ENCODE measurements at regions not wholly inside any gene's neighbourhood (a gene's known extent, or its start where the extent isn't known, plus 50 kb on each side); places are given as distances from the start of the nearest gene placed in this dataset.

- H3K4me1 ChIP-seq = no peaks in the 10 kb centered on the region
- H3K9me3 ChIP-seq = no peaks in the 10 kb centered on the region
- no peak overlapping the region for H3K27ac ChIP-seq
- DNase-seq = no peak
- no peak for TF ChIP-seq POLR2A (IDR thresholded peaks at IDR 0.05)
- TF ChIP-seq, protein P1, sequence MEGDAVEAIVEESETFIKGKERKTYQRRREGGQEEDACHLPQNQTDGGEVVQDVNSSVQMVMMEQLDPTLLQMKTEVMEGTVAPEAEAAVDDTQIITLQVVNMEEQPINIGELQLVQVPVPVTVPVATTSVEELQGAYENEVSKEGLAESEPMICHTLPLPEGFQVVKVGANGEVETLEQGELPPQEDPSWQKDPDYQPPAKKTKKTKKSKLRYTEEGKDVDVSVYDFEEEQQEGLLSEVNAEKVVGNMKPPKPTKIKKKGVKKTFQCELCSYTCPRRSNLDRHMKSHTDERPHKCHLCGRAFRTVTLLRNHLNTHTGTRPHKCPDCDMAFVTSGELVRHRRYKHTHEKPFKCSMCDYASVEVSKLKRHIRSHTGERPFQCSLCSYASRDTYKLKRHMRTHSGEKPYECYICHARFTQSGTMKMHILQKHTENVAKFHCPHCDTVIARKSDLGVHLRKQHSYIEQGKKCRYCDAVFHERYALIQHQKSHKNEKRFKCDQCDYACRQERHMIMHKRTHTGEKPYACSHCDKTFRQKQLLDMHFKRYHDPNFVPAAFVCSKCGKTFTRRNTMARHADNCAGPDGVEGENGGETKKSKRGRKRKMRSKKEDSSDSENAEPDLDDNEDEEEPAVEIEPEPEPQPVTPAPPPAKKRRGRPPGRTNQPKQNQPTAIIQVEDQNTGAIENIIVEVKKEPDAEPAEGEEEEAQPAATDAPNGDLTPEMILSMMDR (IDR thresholded peaks at IDR 0.05) = no peak
- no peak overlapping the region for H3K4me3 ChIP-seq
- H3K27me3 ChIP-seq = no peaks in the 10 kb centered on the region
- H3K36me3 ChIP-seq = no peaks in the 10 kb centered on the region
Observed at GRCh38 chr13:95387733-95388207, 86.5 kb upstream of the ABCC4 start.

GRCh38 chr13:95388420-95389079 lies 87.3 kb upstream of the ABCC4 start:
- H3K9me3 ChIP-seq = no peaks in the 10 kb centered on the region
- no peaks in the 10 kb centered on the region for H3K4me1 ChIP-seq
- TF ChIP-seq POLR2A (IDR thresholded peaks at IDR 0.05) = no peak
- TF ChIP-seq, protein P1 (IDR thresholded peaks at IDR 0.05) = no peak
- no peaks in the 10 kb centered on the region for H3K36me3 ChIP-seq
- H3K27ac ChIP-seq = no peak overlapping the region
- no peak overlapping the region for H3K4me3 ChIP-seq
- H3K27me3 ChIP-seq = no peaks in the 10 kb centered on the region
- no peak for DNase-seq

DNA sequence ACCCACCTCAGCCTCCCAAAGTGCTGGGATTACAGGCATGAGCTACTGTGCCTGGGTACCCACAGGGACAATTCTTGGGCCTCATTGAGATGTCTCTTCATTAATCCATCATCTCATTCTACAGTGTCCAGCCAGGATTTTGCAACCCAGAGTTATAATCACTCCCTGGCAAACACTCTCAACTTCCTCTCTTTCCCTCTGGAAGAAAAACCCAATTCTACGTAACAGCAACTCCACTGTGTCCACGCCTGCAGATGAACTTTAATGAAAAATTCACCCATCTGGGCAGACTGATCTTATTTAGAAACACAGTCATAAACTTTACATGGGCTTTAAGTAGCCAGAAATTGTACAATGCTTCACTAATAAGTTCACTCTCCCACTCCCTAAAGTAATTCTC lies 90.1 kb upstream of the ABCC4 start:
- no peaks in the 10 kb centered on the region for H3K27me3 ChIP-seq
- no peaks in the 10 kb centered on the region for H3K4me1 ChIP-seq
- no peak for TF ChIP-seq POLR2A (IDR thresholded peaks at IDR 0.05)
- TF ChIP-seq, protein P1 (IDR thresholded peaks at IDR 0.05) = no peak
- no peak overlapping the region for H3K4me3 ChIP-seq
- DNase-seq = no peak
- H3K27ac ChIP-seq = no peak overlapping the region
- H3K36me3 ChIP-seq = no peaks in the 10 kb centered on the region
- H3K9me3 ChIP-seq = no peaks in the 10 kb centered on the region

DNA sequence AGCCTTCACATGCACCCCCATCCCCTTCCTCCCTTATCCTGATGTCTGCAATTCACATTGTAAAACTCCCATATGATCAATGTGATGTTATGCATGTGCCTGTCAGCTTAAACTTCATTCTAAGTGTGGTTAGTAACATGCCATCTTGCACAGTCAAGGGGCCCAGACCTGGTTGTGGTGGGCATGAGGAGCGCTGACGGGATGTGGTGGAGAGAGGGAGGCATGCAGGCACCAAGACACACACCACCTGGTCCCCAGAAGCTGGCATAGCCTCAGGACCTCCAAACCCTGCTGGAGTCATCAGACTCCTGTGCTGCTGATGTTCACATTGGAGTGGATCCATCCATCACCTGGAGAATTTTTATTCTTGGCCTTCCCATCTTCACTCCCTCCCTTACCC lies 90.5 kb upstream of the ABCC4 start:
- Histone ChIP-seq H3K4me3 (no peak overlapping the region), H3K36me3 (no peaks in the 10 kb centered on the region), H3K4me1 (no peaks in the 10 kb centered on the region), H3K9me3 (no peaks in the 10 kb centered on the region), H3K27me3 (no peaks in the 10 kb centered on the region), H3K27ac (no peak overlapping the region)
- TF ChIP-seq POLR2A (IDR thresholded peaks at IDR 0.05) = no peak
- TF ChIP-seq, protein P1 (IDR thresholded peaks at IDR 0.05) = no peak
- no peak for DNase-seq

GRCh38 chr13:95392597-95392996 lies 91.3 kb upstream of the ABCC4 start:
- Histone ChIP-seq H3K36me3 (no peaks in the 10 kb centered on the region), H3K27me3 (no peaks in the 10 kb centered on the region), H3K9me3 (no peaks in the 10 kb centered on the region), H3K4me1 (no peaks in the 10 kb centered on the region), H3K4me3 (no peak overlapping the region), H3K27ac (no peak overlapping the region)
- no peak for DNase-seq
- TF ChIP-seq, protein P1 (IDR thresholded peaks at IDR 0.05) = no peak
- TF ChIP-seq POLR2A (IDR thresholded peaks at IDR 0.05) = no peak

Data from Peyer's patch (tissue), 4 donors.